ENCODE measurements at regions not wholly inside any gene's neighbourhood (a gene's known extent, or its start where the extent isn't known, plus 50 kb on each side); places are given as distances from the start of the nearest gene placed in this dataset.

DNA sequence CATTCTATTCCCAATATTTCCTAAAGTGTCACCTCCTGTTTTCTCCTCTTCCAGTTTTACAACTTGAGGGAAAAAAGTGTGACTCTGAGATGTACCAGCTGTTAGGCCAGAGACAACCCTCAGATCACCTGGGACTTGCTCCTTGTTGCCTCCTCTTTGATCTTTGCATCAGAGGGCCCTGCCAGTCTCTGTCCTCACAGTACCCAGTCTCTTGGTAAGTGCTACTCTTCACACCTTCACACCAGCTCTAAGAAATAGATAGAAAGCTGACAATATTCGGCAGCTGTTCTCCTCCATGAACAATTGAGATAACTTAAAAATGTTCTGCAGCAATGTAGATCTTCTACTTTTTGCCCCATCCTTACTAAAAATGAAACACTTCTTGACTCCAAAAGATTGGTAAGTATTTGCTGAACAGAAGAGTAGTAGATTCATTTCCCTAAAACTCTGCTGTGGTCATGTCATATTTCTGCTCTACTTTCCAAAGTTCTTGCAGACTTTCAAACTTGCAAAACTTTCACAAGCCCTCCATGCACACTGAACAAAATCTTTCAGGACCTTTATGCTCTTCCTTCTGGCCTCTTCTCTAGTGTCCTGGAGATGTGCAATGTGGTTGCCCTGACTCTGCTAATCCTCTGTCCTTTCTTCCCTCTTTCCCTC is 188.6 kb downstream of the SNX18 start:
- H2AFZ ChIP-seq (ENCODE audit: insufficient read depth, low read depth, low read length, poor library complexity, severe bottlenecking), result no peak overlapping the region
- Mint-ChIP-seq H3K36me3 (no peaks in the 10 kb centered on the region), H3K27me3 (ENCODE audit: low read depth in 3 of 3) (peaks cover 0 to 2% (median 0%) of the 10 kb centered on the region in 3 donors), H3K4me1 (peaks cover 49% of the 10 kb centered on the region), H3K9me3 (no peaks in the 10 kb centered on the region), H3K4me3 (no peak overlapping the region), H3K27ac (peak overlapping the region in 4 of 7 donors; percentile 54 to 70 (median 64))
- no peaks in the 10 kb centered on the region for H3K9me3 ChIP-seq (replicated peaks in 1 of 2; ENCODE audit: control insufficient read depth in 1 of 2, insufficient read depth in 1 of 2, low read length in 2 of 2)
- no peak overlapping the region for H3K9ac ChIP-seq (ENCODE audit: insufficient read depth, low read length, poor library complexity, severe bottlenecking)
- H3K27ac ChIP-seq (ENCODE audit: low read depth in 1 of 2, low read length in 2 of 2), result no peak overlapping the region
- H3K4me2 ChIP-seq (replicated peaks; ENCODE audit: extremely low read depth, low read length, poor library complexity, severe bottlenecking), result no peak overlapping the region
- no peak overlapping the region for H3K4me3 ChIP-seq (replicated peaks in 1 of 3; ENCODE audit: low read depth in 2 of 3, low read length in 3 of 3)
- H3K79me2 ChIP-seq (ENCODE audit: insufficient read depth, low read length), result no peaks in the 10 kb centered on the region
- WGBS (ENCODE audit: insufficient coverage), result no CpG with 5 or more reads among the region's 1 CpG
- no peak for DNase-seq
- TF ChIP-seq, protein P1, sequence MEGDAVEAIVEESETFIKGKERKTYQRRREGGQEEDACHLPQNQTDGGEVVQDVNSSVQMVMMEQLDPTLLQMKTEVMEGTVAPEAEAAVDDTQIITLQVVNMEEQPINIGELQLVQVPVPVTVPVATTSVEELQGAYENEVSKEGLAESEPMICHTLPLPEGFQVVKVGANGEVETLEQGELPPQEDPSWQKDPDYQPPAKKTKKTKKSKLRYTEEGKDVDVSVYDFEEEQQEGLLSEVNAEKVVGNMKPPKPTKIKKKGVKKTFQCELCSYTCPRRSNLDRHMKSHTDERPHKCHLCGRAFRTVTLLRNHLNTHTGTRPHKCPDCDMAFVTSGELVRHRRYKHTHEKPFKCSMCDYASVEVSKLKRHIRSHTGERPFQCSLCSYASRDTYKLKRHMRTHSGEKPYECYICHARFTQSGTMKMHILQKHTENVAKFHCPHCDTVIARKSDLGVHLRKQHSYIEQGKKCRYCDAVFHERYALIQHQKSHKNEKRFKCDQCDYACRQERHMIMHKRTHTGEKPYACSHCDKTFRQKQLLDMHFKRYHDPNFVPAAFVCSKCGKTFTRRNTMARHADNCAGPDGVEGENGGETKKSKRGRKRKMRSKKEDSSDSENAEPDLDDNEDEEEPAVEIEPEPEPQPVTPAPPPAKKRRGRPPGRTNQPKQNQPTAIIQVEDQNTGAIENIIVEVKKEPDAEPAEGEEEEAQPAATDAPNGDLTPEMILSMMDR (IDR thresholded peaks at IDR 0.05), result no peak
- H3K36me3 ChIP-seq (replicated peaks in 1 of 2; ENCODE audit: control insufficient read depth in 1 of 2, insufficient read depth in 2 of 2, low read length in 2 of 2), result no peaks in the 10 kb centered on the region
- no peaks in the 10 kb centered on the region for H3K27me3 ChIP-seq (ENCODE audit: control insufficient read depth in 2 of 2, insufficient read depth in 2 of 2, low read length in 2 of 2)
- H3K4me1 ChIP-seq (ENCODE audit: control insufficient read depth in 1 of 2, insufficient read depth in 2 of 2, low read length in 2 of 2), result peaks cover 43 to 45% of the 10 kb centered on the region in 2 donors
- H4K20me1 ChIP-seq (ENCODE audit: insufficient read depth, low read length), result no peaks in the 10 kb centered on the region
- intact Hi-C loops (cut with micrococcal nuclease), result no loop called here

DNA sequence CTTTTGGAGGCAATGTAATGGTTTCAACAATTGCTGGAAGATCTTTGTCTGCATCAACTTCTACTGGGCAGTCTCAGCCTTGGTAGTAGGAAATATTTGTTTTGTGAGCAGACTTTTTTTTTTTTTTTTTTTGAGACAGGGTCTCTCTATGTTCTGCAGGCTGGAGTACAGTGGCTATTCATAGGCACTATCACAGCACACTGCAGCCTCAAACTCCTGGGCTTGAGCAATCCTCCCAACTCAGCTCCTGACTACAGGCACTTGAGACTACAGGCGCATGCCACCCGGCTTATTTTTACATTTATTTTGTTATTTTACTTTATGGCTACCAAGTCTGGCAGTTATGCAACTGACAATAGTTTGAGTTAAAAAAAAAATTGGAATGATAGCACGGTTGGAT is 187.3 kb downstream of the SNX18 start:
- H3K4me1 Mint-ChIP-seq, result peaks cover 52% of the 10 kb centered on the region
- no peak for DNase-seq
- H3K36me3 ChIP-seq (replicated peaks in 1 of 2; ENCODE audit: control insufficient read depth in 1 of 2, insufficient read depth in 2 of 2, low read length in 2 of 2), result no peaks in the 10 kb centered on the region
- H3K4me2 ChIP-seq (replicated peaks; ENCODE audit: extremely low read depth, low read length, poor library complexity, severe bottlenecking), result no peak overlapping the region
- no peaks in the 10 kb centered on the region for H3K79me2 ChIP-seq (ENCODE audit: insufficient read depth, low read length)
- 100% methylated on average over 1 of the region's 3 CpGs for WGBS (ENCODE audit: insufficient coverage)
- no peak overlapping the region for H3K9ac ChIP-seq (ENCODE audit: insufficient read depth, low read length, poor library complexity, severe bottlenecking)
- no peaks in the 10 kb centered on the region for H4K20me1 ChIP-seq (ENCODE audit: insufficient read depth, low read length)
- H3K27ac Mint-ChIP-seq, result no peak overlapping the region
- no peaks in the 10 kb centered on the region for H3K9me3 Mint-ChIP-seq
- H3K36me3 Mint-ChIP-seq, result no peaks in the 10 kb centered on the region
- intact Hi-C loops (cut with micrococcal nuclease), result no loop called here
- no peak overlapping the region for H3K27ac ChIP-seq (ENCODE audit: low read depth in 1 of 2, low read length in 2 of 2)
- no peak overlapping the region for H3K4me3 Mint-ChIP-seq
- H3K27me3 ChIP-seq (ENCODE audit: control insufficient read depth in 2 of 2, insufficient read depth in 2 of 2, low read length in 2 of 2), result no peaks in the 10 kb centered on the region
- H3K9me3 ChIP-seq (replicated peaks in 1 of 2; ENCODE audit: control insufficient read depth in 1 of 2, insufficient read depth in 1 of 2, low read length in 2 of 2), result no peaks in the 10 kb centered on the region
- H3K4me1 ChIP-seq (ENCODE audit: control insufficient read depth in 1 of 2, insufficient read depth in 2 of 2, low read length in 2 of 2), result peaks cover 46 to 48% of the 10 kb centered on the region in 2 donors
- H2AFZ ChIP-seq (ENCODE audit: insufficient read depth, low read depth, low read length, poor library complexity, severe bottlenecking), result no peak overlapping the region
- H3K4me3 ChIP-seq (replicated peaks in 1 of 3; ENCODE audit: low read depth in 2 of 3, low read length in 3 of 3), result no peak overlapping the region
- TF ChIP-seq, protein P1 (IDR thresholded peaks at IDR 0.05), result no peak
- H3K27me3 Mint-ChIP-seq (ENCODE audit: low read depth in 3 of 3), result peaks cover 0 to 2% (median 0%) of the 10 kb centered on the region in 3 donors
